BJ (cell line): ENCODE measurements at regions not wholly inside any gene's neighbourhood (a gene's known extent, or its start where the extent isn't known, plus 50 kb on each side); places are given as distances from the start of the nearest gene placed in this dataset.
A peak's percentile ranks its signal among the peaks of the same experiment; 100 is the strongest.

ENCODE experiments used
- CTCF ChIA-PET: fragments of 350-600 bp; formaldehyde crosslinking; extraction: SDS; loops from one replicate; lab custom pipeline; 2021; ENCODE audit warnings: antibody characterized with exemption, inconsistent platforms; lab: Yijun Ruan, JAX
- POLR2A ChIA-PET: fragments of 300-600 bp; sonication (Branson Sonifier 250); formaldehyde crosslinking; extraction: SDS; loops from one replicate; lab custom pipeline; 2021; ENCODE audit warnings: antibody characterized with exemption; lab: Charles Lee
- DNase-seq: peaks from one replicate; pipeline ENCODE4 v3.0.0-alpha.2; 2011; ENCODE audit warnings: low read depth
- H3K27me3 ChIP-seq: 2 replicates; pipeline ENCODE4 v1.6.0; 2011; ENCODE audit warnings: low read length; ENCODE audit not compliant: control insufficient read depth, insufficient read depth
- H3K36me3 ChIP-seq: 2 replicates; pipeline ENCODE4 v1.5.1; 2011; ENCODE audit warnings: low read length; ENCODE audit not compliant: control insufficient read depth, insufficient read depth
- H3K4me3 ChIP-seq: 2 replicates; pipeline ENCODE4 v1.5.1; 2011; ENCODE audit warnings: low read depth, mild to moderate bottlenecking, control low read depth, low read length
- CTCF ChIP-seq: IDR thresholded peaks from 2 replicates; pipeline ENCODE4 v1.5.1; 2011; ENCODE audit warnings: low read depth, mild to moderate bottlenecking, control low read depth, inconsistent platforms, low read length, moderate library complexity; ENCODE audit not compliant: insufficient read depth

GRCh38 chr18:25795213-25795612 lies 295.2 kb downstream of the SS18 start:
- Histone ChIP-seq H3K27me3 (no peaks in the 10 kb centered on the region), H3K4me3 (no peak overlapping the region), H3K36me3 (no peaks in the 10 kb centered on the region)
- no peak for DNase-seq
- CTCF ChIA-PET = interaction anchor here (1.3 kb wide), 1 partner anchor 35 kb away, joined by 3 read pairs; no protein-coding TSS in a partner anchor
- POLR2A ChIA-PET = no interaction called here
- no peak for TF ChIP-seq CTCF

GRCh38 chr18:25787276-25787675 lies 303.1 kb downstream of the SS18 start:
- CTCF ChIA-PET = interaction anchor here (1.3 kb wide), 1 partner anchor 13 kb away, joined by 3 read pairs; no protein-coding TSS in a partner anchor
- Histone ChIP-seq H3K4me3 (no peak overlapping the region), H3K36me3 (no peaks in the 10 kb centered on the region), H3K27me3 (no peaks in the 10 kb centered on the region)
- POLR2A ChIA-PET = no interaction called here
- DNase-seq = no peak
- TF ChIP-seq CTCF = no peak

GRCh38 chr18:25786758-25787157 lies 303.7 kb downstream of the SS18 start:
- Histone ChIP-seq H3K27me3 (no peaks in the 10 kb centered on the region), H3K4me3 (no peak overlapping the region), H3K36me3 (no peaks in the 10 kb centered on the region)
- no peak for TF ChIP-seq CTCF
- CTCF ChIA-PET = interaction anchor here (1.3 kb wide), 1 partner anchor 14 kb away, joined by 3 read pairs; no protein-coding TSS in a partner anchor
- POLR2A ChIA-PET = no interaction called here
- peak; percentile 78 for DNase-seq

GRCh38 chr18:25780105-25780504 lies 310.3 kb downstream of the SS18 start:
- ChIA-PET CTCF (no interaction called here), POLR2A (no interaction called here)
- Histone ChIP-seq H3K36me3 (no peaks in the 10 kb centered on the region), H3K4me3 (no peak overlapping the region), H3K27me3 (no peaks in the 10 kb centered on the region)
- TF ChIP-seq CTCF = no peak
- no peak for DNase-seq

GRCh38 chr18:25771796-25772195 lies 318.6 kb downstream of the SS18 start:
- ChIA-PET POLR2A (no interaction called here), CTCF (no interaction called here)
- TF ChIP-seq CTCF = no peak

More at GRCh38 chr18:25771796-25772195, 318.6 kb downstream of the SS18 start:
- Histone ChIP-seq H3K4me3 (no peak overlapping the region), H3K27me3 (0 out of 2 replicates have a peak, but pooled peaks cover 3% of the 10 kb centered on the region), H3K36me3 (no peaks in the 10 kb centered on the region)
- DNase-seq = no peak
